HL-60 (cell line): ENCODE measurements at regions not wholly inside any gene's neighbourhood (a gene's known extent, or its start where the extent isn't known, plus 50 kb on each side); places are given as distances from the start of the nearest gene placed in this dataset.

Experiments
- DNase-seq, 2 experiments: peaks; one replicate each; pipeline ENCODE4 v3.0.0-alpha.2; 2010 to 2020; ENCODE audit warnings: low read depth in 1 of 2, low spot score in 1 of 2
- H3K27ac ChIP-seq: fragments of 250-450 bp; sonication (Bioruptor Pico); replicated peaks from 2 replicates; pipeline ENCODE4 v1.5.1; 2020; ENCODE audit warnings: mild to moderate bottlenecking, moderate library complexity
- H3K27me3 ChIP-seq: fragments of 250-450 bp; sonication (Bioruptor Pico); 2 replicates; pipeline ENCODE4 v1.5.1; 2021; ENCODE audit warnings: mild to moderate bottlenecking, moderate library complexity; ENCODE audit not compliant: insufficient read depth, poor library complexity, severe bottlenecking
- H3K4me3 ChIP-seq: replicated peaks from 2 replicates; pipeline ENCODE4 v1.5.1; 2011; ENCODE audit warnings: mild to moderate bottlenecking, control low read depth, low read length; ENCODE audit not compliant: insufficient read depth
- CTCF ChIP-seq: IDR thresholded peaks from one replicate; pipeline ENCODE4 v1.5.1; 2011; ENCODE audit warnings: low read length, control low read depth, inconsistent platforms; ENCODE audit not compliant: insufficient read depth
- GABPA ChIP-seq: IDR thresholded peaks from 2 replicates; pipeline ENCODE4 v1.6.1; 2012; ENCODE audit warnings: low read depth
- POLR2AphosphoS5 ChIP-seq: IDR thresholded peaks from 2 replicates; pipeline ENCODE4 v1.6.1; 2012; ENCODE audit warnings: low read depth
- REST ChIP-seq: IDR thresholded peaks from 2 replicates; pipeline ENCODE4 v1.6.1; 2012; ENCODE audit warnings: low read depth; ENCODE audit not compliant: insufficient replicate concordance
- SPI1 ChIP-seq: IDR thresholded peaks from 2 replicates; pipeline ENCODE4 v1.6.1; 2012; ENCODE audit warnings: low read depth, mild to moderate bottlenecking, borderline replicate concordance

GRCh38 chr10:52665821-52666220 is 106.8 kb downstream of the MBL2 start:
- DNase-seq, result no peak
- Histone ChIP-seq H3K27me3 (no peaks in the 10 kb centered on the region), H3K4me3 (no peak overlapping the region), H3K27ac (no peak overlapping the region)
- TF ChIP-seq REST (no peak), GABPA (no peak), CTCF (no peak), SPI1 (no peak), POLR2AphosphoS5 (no peak)

GRCh38 chr10:52666931-52667330 is 105.7 kb downstream of the MBL2 start:
- no peaks in the 10 kb centered on the region for H3K27me3 ChIP-seq
- no peak for DNase-seq
- H3K27ac ChIP-seq, result no peak overlapping the region
- TF ChIP-seq SPI1 (no peak), REST (no peak), POLR2AphosphoS5 (no peak), CTCF (no peak), GABPA (no peak)
- no peak overlapping the region for H3K4me3 ChIP-seq

GRCh38 chr10:52668024-52668423 is 104.6 kb downstream of the MBL2 start:
- no peak overlapping the region for H3K27ac ChIP-seq
- H3K4me3 ChIP-seq, result no peak overlapping the region
- H3K27me3 ChIP-seq, result no peaks in the 10 kb centered on the region
- DNase-seq, result no peak
- no peak for TF ChIP-seq SPI1
- TF ChIP-seq REST, result no peak
- no peak for TF ChIP-seq GABPA
- no peak for TF ChIP-seq POLR2AphosphoS5
- no peak for TF ChIP-seq CTCF
